DOHH2 (cell line): ENCODE measurements at regions not wholly inside any gene's neighbourhood (a gene's known extent, or its start where the extent isn't known, plus 50 kb on each side); places are given as distances from the start of the nearest gene placed in this dataset.

Source experiments
- H3F3A ChIP-seq: fragments of 200-600 bp; sonication (generic), shearing (Covaris generic); 2 replicates; pipeline ENCODE4 v1.6.0; 2016; ENCODE audit warnings: antibody characterized with exemption, mild to moderate bottlenecking; ENCODE audit not compliant: control insufficient read depth, insufficient read depth
- H3K27ac ChIP-seq: fragments of 200-600 bp; sonication (generic); 2 replicates; pipeline ENCODE4 v1.5.1; 2014; ENCODE audit warnings: low read depth, mild to moderate bottlenecking, low read length, moderate library complexity
- H3K27me3 ChIP-seq: fragments of 200-600 bp; sonication (generic); 2 replicates; pipeline ENCODE4 v1.6.1; 2014; ENCODE audit warnings: mild to moderate bottlenecking, low read length, mixed read lengths; ENCODE audit not compliant: control insufficient read depth
- H3K36me3 ChIP-seq: fragments of 200-600 bp; sonication (generic); 2 replicates; pipeline ENCODE4 v1.6.1; 2014; ENCODE audit warnings: mild to moderate bottlenecking, low read length, moderate library complexity, mixed read lengths; ENCODE audit not compliant: control insufficient read depth
- H3K4me1 ChIP-seq: fragments of 200-600 bp; sonication (generic); 2 replicates; pipeline ENCODE4 v1.6.1; 2014; ENCODE audit warnings: mild to moderate bottlenecking, low read length, mixed read lengths; ENCODE audit not compliant: control insufficient read depth
- H3K4me2 ChIP-seq: fragments of 200-600 bp; sonication (generic); 2 replicates; pipeline ENCODE4 v1.6.0; 2014; ENCODE audit warnings: mild to moderate bottlenecking, low read length, moderate library complexity
- H3K4me3 ChIP-seq: fragments of 200-600 bp; sonication (generic); 2 replicates; pipeline ENCODE4 v1.5.1; 2014; ENCODE audit warnings: mild to moderate bottlenecking, low read length, mixed read lengths
- H3K79me2 ChIP-seq: fragments of 200-600 bp; sonication (generic); 2 replicates; pipeline ENCODE4 v1.6.1; 2014; ENCODE audit warnings: mild to moderate bottlenecking, low read length, mixed read lengths; ENCODE audit not compliant: control insufficient read depth
- H3K9me2 ChIP-seq: fragments of 200-600 bp; sonication (generic); replicated peaks from 2 replicates; pipeline ENCODE4 v1.6.1; 2014; ENCODE audit warnings: mild to moderate bottlenecking, low read length, mixed read lengths; ENCODE audit not compliant: control insufficient read depth
- H3K9me3 ChIP-seq: fragments of 200-600 bp; sonication (generic); 2 replicates; pipeline ENCODE4 v1.6.1; 2014; ENCODE audit warnings: antibody characterized with exemption, low read length, mixed read lengths; ENCODE audit not compliant: control insufficient read depth, insufficient read depth
- H4K20me1 ChIP-seq: fragments of 200-600 bp; sonication (generic); 2 replicates; pipeline ENCODE4 v1.6.0; 2014; ENCODE audit warnings: low read depth, mild to moderate bottlenecking, antibody characterized with exemption, low read length, moderate library complexity; ENCODE audit not compliant: control insufficient read depth, insufficient read depth
- EZH2phosphoT487 ChIP-seq: fragments of 200-600 bp; sonication (generic); IDR thresholded peaks from 2 replicates; pipeline ENCODE4 v1.6.1; 2017; ENCODE audit warnings: borderline replicate concordance, mild to moderate bottlenecking, antibody characterized with exemption, low read length, moderate library complexity, mixed read lengths
- TF ChIP-seq, protein P1 (sequence below): fragments of 200-600 bp; sonication (generic); IDR thresholded peaks from one replicate; pipeline ENCODE4 v1.5.1; 2014; ENCODE audit warnings: antibody characterized with exemption, mild to moderate bottlenecking, low read depth, low read length; ENCODE audit not compliant: poor library complexity, severe bottlenecking

GRCh38 chr1:199129247-199129646 lies 490.4 kb downstream of the PTPRC start:
- peaks cover 12% of the 10 kb centered on the region for H3K4me1 ChIP-seq
- peaks cover 6% of the 10 kb centered on the region; the same call in 1 of the 2 replicates for H3K9me3 ChIP-seq
- H3K9me2 ChIP-seq = no peaks in the 10 kb centered on the region
- H3K4me2 ChIP-seq = no peak overlapping the region
- no peaks in the 10 kb centered on the region for H4K20me1 ChIP-seq
- no peaks in the 10 kb centered on the region for H3K79me2 ChIP-seq
- no peaks in the 10 kb centered on the region for H3K27me3 ChIP-seq
- H3F3A ChIP-seq = no peaks in the 10 kb centered on the region; the same call in 1 of the 2 replicates
- no peak overlapping the region for H3K4me3 ChIP-seq
- H3K27ac ChIP-seq = no peak overlapping the region
- no peak for TF ChIP-seq EZH2phosphoT487
- TF ChIP-seq, protein P1, sequence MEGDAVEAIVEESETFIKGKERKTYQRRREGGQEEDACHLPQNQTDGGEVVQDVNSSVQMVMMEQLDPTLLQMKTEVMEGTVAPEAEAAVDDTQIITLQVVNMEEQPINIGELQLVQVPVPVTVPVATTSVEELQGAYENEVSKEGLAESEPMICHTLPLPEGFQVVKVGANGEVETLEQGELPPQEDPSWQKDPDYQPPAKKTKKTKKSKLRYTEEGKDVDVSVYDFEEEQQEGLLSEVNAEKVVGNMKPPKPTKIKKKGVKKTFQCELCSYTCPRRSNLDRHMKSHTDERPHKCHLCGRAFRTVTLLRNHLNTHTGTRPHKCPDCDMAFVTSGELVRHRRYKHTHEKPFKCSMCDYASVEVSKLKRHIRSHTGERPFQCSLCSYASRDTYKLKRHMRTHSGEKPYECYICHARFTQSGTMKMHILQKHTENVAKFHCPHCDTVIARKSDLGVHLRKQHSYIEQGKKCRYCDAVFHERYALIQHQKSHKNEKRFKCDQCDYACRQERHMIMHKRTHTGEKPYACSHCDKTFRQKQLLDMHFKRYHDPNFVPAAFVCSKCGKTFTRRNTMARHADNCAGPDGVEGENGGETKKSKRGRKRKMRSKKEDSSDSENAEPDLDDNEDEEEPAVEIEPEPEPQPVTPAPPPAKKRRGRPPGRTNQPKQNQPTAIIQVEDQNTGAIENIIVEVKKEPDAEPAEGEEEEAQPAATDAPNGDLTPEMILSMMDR = no peak
- peaks cover 9% of the 10 kb centered on the region; the same call in 1 of the 2 replicates for H3K36me3 ChIP-seq

GRCh38 chr1:199132006-199132405 lies 493.2 kb downstream of the PTPRC start:
- no peaks in the 10 kb centered on the region for H3K27me3 ChIP-seq
- no peaks in the 10 kb centered on the region; the same call in 1 of the 2 replicates for H3F3A ChIP-seq
- H3K4me1 ChIP-seq = peaks cover 12% of the 10 kb centered on the region

DNA sequence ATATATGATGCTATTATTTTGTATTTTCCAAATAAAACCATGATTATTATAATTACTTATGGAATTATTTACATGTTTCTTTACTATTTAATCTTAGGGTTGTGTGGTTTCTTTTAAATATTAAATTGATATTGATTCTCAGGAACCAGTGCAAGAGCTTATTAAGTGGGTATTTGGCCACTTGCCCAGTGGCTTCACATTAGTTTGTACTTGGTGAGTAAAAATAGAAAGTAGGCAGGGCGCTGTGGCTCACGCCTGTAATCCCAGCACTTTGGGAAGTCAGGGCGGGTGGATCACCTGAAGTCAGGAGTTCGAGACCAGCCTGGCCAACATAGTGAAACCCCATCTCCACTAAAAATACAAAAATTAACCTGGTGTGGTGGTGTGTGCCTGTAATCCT lies 497.1 kb downstream of the PTPRC start:
- Histone ChIP-seq H3K4me2 (no peak overlapping the region), H3K27ac (no peak overlapping the region), H4K20me1 (no peaks in the 10 kb centered on the region), H3K9me3 (peaks cover 6% of the 10 kb centered on the region; the same call in 1 of the 2 replicates), H3K36me3 (peaks cover 9% of the 10 kb centered on the region; the same call in 1 of the 2 replicates), H3K27me3 (no peaks in the 10 kb centered on the region), H3K79me2 (no peaks in the 10 kb centered on the region), H3K9me2 (no peaks in the 10 kb centered on the region), H3K4me3 (no peak overlapping the region), H3F3A (no peaks in the 10 kb centered on the region; the same call in 1 of the 2 replicates), H3K4me1 (peaks cover 17% of the 10 kb centered on the region)
- TF ChIP-seq, protein P1 = no peak
- no peak for TF ChIP-seq EZH2phosphoT487

More at GRCh38 chr1:199132006-199132405, 493.2 kb downstream of the PTPRC start:
- H4K20me1 ChIP-seq = no peaks in the 10 kb centered on the region
- peaks cover 6% of the 10 kb centered on the region; the same call in 1 of the 2 replicates for H3K9me3 ChIP-seq
- no peaks in the 10 kb centered on the region for H3K9me2 ChIP-seq
- H3K4me2 ChIP-seq = no peak overlapping the region
- no peaks in the 10 kb centered on the region for H3K79me2 ChIP-seq
- peaks cover 9% of the 10 kb centered on the region; the same call in 1 of the 2 replicates for H3K36me3 ChIP-seq
- no peak overlapping the region for H3K27ac ChIP-seq
- TF ChIP-seq, protein P1 = no peak
- TF ChIP-seq EZH2phosphoT487 = no peak
- no peak overlapping the region for H3K4me3 ChIP-seq
